Small intestine (tissue), 7 donors: ENCODE measurements at regions not wholly inside any gene's neighbourhood (a gene's known extent, or its start where the extent isn't known, plus 50 kb on each side); places are given as distances from the start of the nearest gene placed in this dataset.

Experiments
- DNase-seq, 2 donors: peaks; one replicate each; pipeline versions ENCODE4 v3.0.0 to v3.0.0-alpha.2; 2013
- FAIRE-seq: peaks from 2 replicates; lab custom pipeline; 2012; peaks lifted over from hg19 to GRCh38; lab: Jason Lieb, UNC
- H3K27ac ChIP-seq, 3 donors: one replicate each; pipeline ENCODE4 v1.5.1; 2013; ENCODE audit warnings: low read length in 2 of 3, mild to moderate bottlenecking in 2 of 3, control low read depth in 1 of 3, inconsistent platforms in 1 of 3, low read depth in 1 of 3, moderate library complexity in 1 of 3
- H3K27me3 ChIP-seq, 3 donors: one replicate each; pipeline ENCODE4 v1.6.1; 2013; ENCODE audit warnings: low read length in 3 of 3, inconsistent platforms in 1 of 3; ENCODE audit not compliant: control insufficient read depth in 3 of 3, insufficient read depth in 3 of 3
- H3K36me3 ChIP-seq, 3 donors: one replicate each; pipeline ENCODE4 v1.6.1; 2013; ENCODE audit warnings: low read length in 3 of 3, inconsistent platforms in 1 of 3, low read depth in 1 of 3, mild to moderate bottlenecking in 1 of 3, moderate library complexity in 1 of 3; ENCODE audit not compliant: control insufficient read depth in 3 of 3, insufficient read depth in 2 of 3
- H3K4me1 ChIP-seq, 3 donors: one replicate each; pipeline ENCODE4 v1.6.1; 2013; ENCODE audit warnings: low read length in 2 of 3, inconsistent platforms in 1 of 3, low read depth in 1 of 3, mild to moderate bottlenecking in 1 of 3, moderate library complexity in 1 of 3; ENCODE audit not compliant: control insufficient read depth in 3 of 3, insufficient read depth in 2 of 3
- H3K4me3 ChIP-seq, 3 donors: one replicate each; pipeline ENCODE4 v1.5.1; 2013; ENCODE audit warnings: low read length in 3 of 3, control low read depth in 1 of 3, inconsistent platforms in 1 of 3, low read depth in 1 of 3, mild to moderate bottlenecking in 1 of 3, moderate library complexity in 1 of 3
- H3K9me3 ChIP-seq, 2 donors: one replicate each; pipeline ENCODE4 v1.6.1; 2013; ENCODE audit warnings: low read depth in 1 of 2, low read length in 1 of 2; ENCODE audit not compliant: control insufficient read depth in 2 of 2, insufficient read depth in 1 of 2
- WGBS, 3 donors: extraction: QIAGEN DNeasy Blood & Tissue Kit; methylation state at CpG; one replicate each; pipeline ENCODE4 v1.1.7; 2013; 5-methylcytosine and 5-hydroxymethylcytosine counted together
- donor health status: healthy with polysubstance abuse.
- donor health status: control.
- donor health status: control.
- donor health status: Bipolar disorder and iron deficiency.
- donor health status: healthy.

- H3K27me3 ChIP-seq: no peaks in the 10 kb centered on the region
- no peaks in the 10 kb centered on the region for H3K36me3 ChIP-seq
- H3K4me3 ChIP-seq: no peak overlapping the region
- H3K9me3 ChIP-seq: no peaks in the 10 kb centered on the region
- DNase-seq (no peak), FAIRE-seq (no peak)
- H3K4me1 ChIP-seq: no peaks in the 10 kb centered on the region
- no peak overlapping the region for H3K27ac ChIP-seq
Observed at GRCh38 chr18:65103864-65104263, 646.9 kb upstream of the CDH7 start.

DNA sequence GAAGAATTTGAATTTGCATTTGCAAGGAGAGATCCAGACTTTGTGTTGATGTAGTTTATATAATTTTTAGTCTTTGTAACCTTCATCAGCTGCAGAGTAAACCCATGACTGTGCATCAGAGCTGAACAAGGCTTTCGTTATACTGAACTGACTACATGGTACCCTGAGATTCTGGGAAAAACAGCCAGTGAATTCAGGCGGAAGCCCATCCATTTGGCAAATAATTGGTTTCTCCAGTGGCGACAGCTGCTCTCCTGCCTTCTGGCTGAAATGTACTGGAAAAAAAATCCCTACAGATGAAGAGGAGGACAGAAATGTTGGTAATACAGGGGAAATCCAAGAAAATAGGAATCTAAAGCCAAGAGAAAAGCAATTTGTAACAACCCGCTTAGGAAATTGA, 657.5 kb upstream of the CDH7 start:
- no peak for DNase-seq
- Histone ChIP-seq H3K27ac (no peak overlapping the region), H3K36me3 (no peaks in the 10 kb centered on the region), H3K27me3 (no peaks in the 10 kb centered on the region), H3K4me1 (no peaks in the 10 kb centered on the region), H3K4me3 (no peak overlapping the region), H3K9me3 (no peaks in the 10 kb centered on the region)
- 84 to 86% (median 85%) methylated on average over 4 of the region's 4 CpGs for WGBS, 3 donors
- FAIRE-seq: no peak

DNA sequence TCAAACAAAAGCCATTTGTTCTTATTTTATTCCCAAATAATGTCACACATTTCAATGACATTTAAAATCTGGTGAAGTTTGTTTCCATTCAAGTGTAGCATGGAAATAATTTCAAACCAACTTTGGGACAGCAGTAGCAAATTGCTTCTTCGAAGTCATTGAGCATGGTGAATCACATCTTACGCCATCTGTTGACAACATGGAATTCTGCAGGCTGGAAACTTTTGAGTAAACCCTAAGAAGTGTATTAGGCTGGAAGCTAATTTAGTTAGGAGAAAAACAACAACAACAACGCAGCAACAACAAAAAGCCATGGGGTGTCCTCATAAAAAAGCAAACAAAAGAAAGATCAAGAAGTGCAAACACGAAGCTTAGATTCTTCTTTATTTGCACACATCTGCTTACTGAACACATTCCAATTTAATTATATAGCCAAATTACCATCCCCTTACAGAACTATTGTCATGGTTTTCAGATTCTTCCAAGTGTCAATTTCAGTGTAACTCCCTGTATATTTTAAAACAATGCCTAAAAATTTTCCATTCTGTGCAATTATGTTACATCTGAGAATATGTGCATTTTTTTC, 659.0 kb upstream of the CDH7 start:
- DNase-seq: peak; percentile 15 to 33
- no peaks in the 10 kb centered on the region for H3K36me3 ChIP-seq
- no peak for FAIRE-seq
- no peaks in the 10 kb centered on the region for H3K9me3 ChIP-seq
- no peak overlapping the region for H3K4me3 ChIP-seq
- no peaks in the 10 kb centered on the region for H3K4me1 ChIP-seq
- H3K27me3 ChIP-seq: no peaks in the 10 kb centered on the region
- no peak overlapping the region for H3K27ac ChIP-seq
- WGBS, 3 donors: 15 to 24% (median 16%) methylated on average over 4 of the region's 4 CpGs

- no peak for FAIRE-seq
- no peaks in the 10 kb centered on the region for H3K27me3 ChIP-seq
- WGBS, 3 donors: 56 to 61% (median 58%) methylated on average over 5 of the region's 5 CpGs
- no peaks in the 10 kb centered on the region for H3K36me3 ChIP-seq
- H3K4me3 ChIP-seq: no peak overlapping the region
- no peak overlapping the region for H3K27ac ChIP-seq
- no peaks in the 10 kb centered on the region for H3K4me1 ChIP-seq
- no peak for DNase-seq
- H3K9me3 ChIP-seq: no peaks in the 10 kb centered on the region
Observed at GRCh38 chr18:65082907-65083306, 667.9 kb upstream of the CDH7 start.

DNA sequence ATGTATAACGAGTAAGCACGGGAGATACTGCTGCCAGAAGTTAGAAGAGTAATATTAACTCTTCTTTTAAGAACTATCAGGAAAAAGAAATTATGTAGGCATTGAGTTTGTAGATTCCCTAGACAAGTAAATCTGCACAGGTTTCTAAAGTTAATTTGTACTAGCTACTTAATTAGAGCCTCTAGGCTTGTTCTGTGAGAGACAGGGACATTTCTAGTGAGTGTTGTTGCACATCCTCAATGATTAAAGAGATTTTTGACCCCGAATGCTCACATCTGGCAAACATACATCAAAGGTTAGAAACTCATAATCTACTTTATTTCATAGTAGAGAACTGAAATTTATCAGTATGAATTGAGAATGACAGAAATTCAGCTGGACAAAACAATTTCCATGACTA, 669.0 kb upstream of the CDH7 start:
- Histone ChIP-seq H3K4me3 (no peak overlapping the region), H3K27ac (no peak overlapping the region), H3K9me3 (no peaks in the 10 kb centered on the region), H3K27me3 (no peaks in the 10 kb centered on the region), H3K4me1 (no peaks in the 10 kb centered on the region), H3K36me3 (no peaks in the 10 kb centered on the region)
- WGBS, 3 donors: 52 to 62% (median 60%) methylated on average over 3 of the region's 3 CpGs
- DNase-seq (no peak), FAIRE-seq (no peak)

- no peak for FAIRE-seq
- Histone ChIP-seq H3K4me3 (no peak overlapping the region), H3K4me1 (no peaks in the 10 kb centered on the region), H3K27ac (no peak overlapping the region), H3K36me3 (no peaks in the 10 kb centered on the region), H3K27me3 (no peaks in the 10 kb centered on the region), H3K9me3 (no peaks in the 10 kb centered on the region)
- WGBS, 3 donors: 73 to 82% (median 79%) methylated on average over 3 of the region's 3 CpGs
- DNase-seq: no peak
Observed at GRCh38 chr18:65073060-65073550, 677.7 kb upstream of the CDH7 start.

- Histone ChIP-seq H3K27me3 (no peaks in the 10 kb centered on the region), H3K27ac (no peak overlapping the region), H3K9me3 (no peaks in the 10 kb centered on the region), H3K36me3 (no peaks in the 10 kb centered on the region), H3K4me1 (no peaks in the 10 kb centered on the region), H3K4me3 (no peak overlapping the region)
- FAIRE-seq: no peak
- DNase-seq: no peak
- 47 to 62% (median 52%) methylated on average over 9 of the region's 9 CpGs for WGBS, 3 donors
Observed at GRCh38 chr18:65057439-65058083, 693.3 kb upstream of the CDH7 start.

- Histone ChIP-seq H3K27ac (no peak overlapping the region), H3K36me3 (no peaks in the 10 kb centered on the region), H3K9me3 (no peaks in the 10 kb centered on the region), H3K27me3 (no peaks in the 10 kb centered on the region), H3K4me3 (no peak overlapping the region), H3K4me1 (no peaks in the 10 kb centered on the region)
- WGBS, 3 donors: 66 to 78% (median 74%) methylated on average over 2 of the region's 2 CpGs
- DNase-seq (no peak), FAIRE-seq (no peak)
Observed at GRCh38 chr18:65056575-65056974, 694.2 kb upstream of the CDH7 start.

DNA sequence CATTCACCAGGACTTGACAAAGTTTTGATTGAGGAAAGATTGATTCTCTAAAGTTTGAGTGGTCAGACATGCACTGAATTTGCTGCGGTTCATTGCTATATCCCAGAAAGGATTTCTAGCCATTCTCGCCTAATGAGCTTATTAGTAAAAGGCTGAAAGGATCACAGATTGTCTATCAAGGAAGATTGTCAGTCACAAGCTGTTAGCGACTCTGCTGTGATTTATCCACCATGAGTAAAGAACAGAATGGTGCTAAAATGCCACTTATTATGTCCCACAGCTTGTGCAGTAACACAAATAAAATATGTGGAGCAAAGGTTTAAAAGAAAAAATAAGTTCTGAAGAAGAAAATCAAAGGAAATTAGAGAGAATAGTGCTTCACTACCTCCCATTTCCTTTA, 701.2 kb upstream of the CDH7 start:
- H3K27me3 ChIP-seq: no peaks in the 10 kb centered on the region
- no peaks in the 10 kb centered on the region for H3K4me1 ChIP-seq
- H3K9me3 ChIP-seq: no peaks in the 10 kb centered on the region
- H3K4me3 ChIP-seq: no peak overlapping the region
- DNase-seq (no peak), FAIRE-seq (no peak)
- no peak overlapping the region for H3K27ac ChIP-seq
- 51 to 72% (median 53%) methylated on average over 3 of the region's 3 CpGs for WGBS, 3 donors
- no peaks in the 10 kb centered on the region for H3K36me3 ChIP-seq
